ENCODE measurements at regions not wholly inside any gene's neighbourhood (a gene's known extent, or its start where the extent isn't known, plus 50 kb on each side); places are given as distances from the start of the nearest gene placed in this dataset.

DNA sequence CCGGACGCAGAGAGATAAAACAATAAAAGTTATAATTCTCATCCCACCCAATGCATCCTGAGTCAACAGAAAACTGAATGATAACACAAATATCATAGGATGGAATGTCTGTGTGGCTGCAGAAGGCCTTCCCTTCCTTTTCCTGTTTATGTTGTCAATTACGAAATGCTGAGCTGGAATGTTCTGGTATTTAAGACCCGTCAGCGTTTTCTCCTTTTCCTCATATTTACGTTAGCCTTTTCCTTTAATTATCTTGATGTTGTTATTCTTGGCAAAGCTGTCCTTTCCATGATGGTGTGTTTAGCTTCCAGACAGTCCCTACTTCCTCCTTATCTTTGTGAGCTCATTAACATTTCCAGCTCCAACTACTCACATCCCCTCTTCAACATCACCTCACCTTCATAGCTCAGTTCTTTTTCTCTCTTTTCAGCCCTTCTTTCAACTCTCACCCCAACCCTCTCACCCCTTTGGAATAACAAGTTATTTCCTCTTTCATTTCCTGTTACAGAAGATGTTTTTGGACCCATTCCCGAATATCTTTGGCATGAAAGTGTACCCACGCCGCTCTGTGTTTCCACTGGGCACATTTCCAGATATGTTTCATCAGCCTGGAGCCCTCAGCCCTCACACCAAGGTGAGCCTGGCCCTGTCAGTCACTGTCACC lies 221.6 kb downstream of the NR2F1-AS1 start:
- TF ChIP-seq, protein P1, sequence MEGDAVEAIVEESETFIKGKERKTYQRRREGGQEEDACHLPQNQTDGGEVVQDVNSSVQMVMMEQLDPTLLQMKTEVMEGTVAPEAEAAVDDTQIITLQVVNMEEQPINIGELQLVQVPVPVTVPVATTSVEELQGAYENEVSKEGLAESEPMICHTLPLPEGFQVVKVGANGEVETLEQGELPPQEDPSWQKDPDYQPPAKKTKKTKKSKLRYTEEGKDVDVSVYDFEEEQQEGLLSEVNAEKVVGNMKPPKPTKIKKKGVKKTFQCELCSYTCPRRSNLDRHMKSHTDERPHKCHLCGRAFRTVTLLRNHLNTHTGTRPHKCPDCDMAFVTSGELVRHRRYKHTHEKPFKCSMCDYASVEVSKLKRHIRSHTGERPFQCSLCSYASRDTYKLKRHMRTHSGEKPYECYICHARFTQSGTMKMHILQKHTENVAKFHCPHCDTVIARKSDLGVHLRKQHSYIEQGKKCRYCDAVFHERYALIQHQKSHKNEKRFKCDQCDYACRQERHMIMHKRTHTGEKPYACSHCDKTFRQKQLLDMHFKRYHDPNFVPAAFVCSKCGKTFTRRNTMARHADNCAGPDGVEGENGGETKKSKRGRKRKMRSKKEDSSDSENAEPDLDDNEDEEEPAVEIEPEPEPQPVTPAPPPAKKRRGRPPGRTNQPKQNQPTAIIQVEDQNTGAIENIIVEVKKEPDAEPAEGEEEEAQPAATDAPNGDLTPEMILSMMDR (IDR thresholded peaks at IDR 0.05; ENCODE audit: insufficient read depth, low read depth, low read length), result no peak
- ChIA-PET CTCF (interaction anchor here (1.0 kb wide), 1 partner anchor 9 kb away, joined by 4 read pairs; no protein-coding TSS in a partner anchor), POLR2A (interaction anchor here (0.7 kb wide), 1 partner anchor 10 kb away, joined by 3 read pairs; no protein-coding TSS in a partner anchor)
- no peak for DNase-seq (ENCODE audit: low read depth)
- H3K36me3 ChIP-seq (ENCODE audit: control insufficient read depth, insufficient read depth, low read length), result no peaks in the 10 kb centered on the region
- H3K4me3 ChIP-seq (ENCODE audit: low read depth, low read length), result no peak overlapping the region
- H3K27me3 ChIP-seq (ENCODE audit: control insufficient read depth, insufficient read depth, low read length), result no peaks in the 10 kb centered on the region

DNA sequence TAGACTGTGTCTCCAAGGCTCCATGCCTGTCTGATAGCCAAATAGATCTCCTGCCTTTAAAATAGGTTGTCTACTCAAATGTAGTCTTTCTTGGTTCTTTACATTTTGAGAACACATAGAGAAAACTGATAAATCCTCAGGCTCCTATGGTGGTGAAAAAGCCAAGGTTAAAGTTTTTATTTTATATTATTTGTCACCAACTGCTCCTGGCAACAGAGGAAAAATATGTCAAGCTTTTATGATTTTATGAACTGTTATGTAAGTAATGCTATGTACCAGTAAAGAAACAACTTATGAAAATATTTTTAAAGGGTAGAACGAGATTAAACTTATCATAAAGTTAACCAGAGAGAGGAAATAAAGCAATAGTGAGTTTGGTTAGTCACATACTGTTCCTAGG lies 222.8 kb downstream of the NR2F1-AS1 start:
- TF ChIP-seq, protein P1 (IDR thresholded peaks at IDR 0.05; ENCODE audit: insufficient read depth, low read depth, low read length), result no peak
- ChIA-PET POLR2A (no interaction called here), CTCF (interaction anchor here (0.6 kb wide), 1 partner anchor 420 kb away, joined by 3 read pairs; no protein-coding TSS in a partner anchor)
- Histone ChIP-seq H3K4me3 (ENCODE audit: low read depth, low read length) (no peak overlapping the region), H3K27me3 (ENCODE audit: control insufficient read depth, insufficient read depth, low read length) (no peaks in the 10 kb centered on the region), H3K36me3 (ENCODE audit: control insufficient read depth, insufficient read depth, low read length) (no peaks in the 10 kb centered on the region)
- no peak for DNase-seq (ENCODE audit: low read depth)

DNA sequence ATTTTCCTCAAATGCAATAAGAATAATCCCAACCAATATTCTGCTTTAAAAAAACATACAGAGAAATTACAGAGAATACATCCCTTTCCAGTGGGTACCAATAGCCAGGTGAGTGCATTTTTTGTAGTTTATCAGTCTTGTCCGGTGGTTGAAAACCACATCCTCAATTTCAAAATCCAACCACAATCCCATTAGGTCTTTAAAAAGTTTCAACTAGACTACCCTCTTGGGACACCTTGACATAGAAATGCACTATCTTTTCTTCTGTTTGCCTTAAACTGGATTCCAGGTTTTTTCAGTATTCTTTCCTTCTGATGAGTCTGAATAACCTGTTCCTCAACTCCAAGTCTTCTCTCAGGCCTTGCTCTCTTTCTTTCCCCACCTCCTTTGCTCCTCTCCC lies 223.3 kb downstream of the NR2F1-AS1 start:
- TF ChIP-seq, protein P1 (IDR thresholded peaks at IDR 0.05; ENCODE audit: insufficient read depth, low read depth, low read length), result no peak
- ChIA-PET POLR2A (no interaction called here), CTCF (no interaction called here)
- DNase-seq (ENCODE audit: low read depth), result no peak
- no peak overlapping the region for H3K4me3 ChIP-seq (ENCODE audit: low read depth, low read length)
- H3K27me3 ChIP-seq (ENCODE audit: control insufficient read depth, insufficient read depth, low read length), result no peaks in the 10 kb centered on the region
- no peaks in the 10 kb centered on the region for H3K36me3 ChIP-seq (ENCODE audit: control insufficient read depth, insufficient read depth, low read length)

DNA sequence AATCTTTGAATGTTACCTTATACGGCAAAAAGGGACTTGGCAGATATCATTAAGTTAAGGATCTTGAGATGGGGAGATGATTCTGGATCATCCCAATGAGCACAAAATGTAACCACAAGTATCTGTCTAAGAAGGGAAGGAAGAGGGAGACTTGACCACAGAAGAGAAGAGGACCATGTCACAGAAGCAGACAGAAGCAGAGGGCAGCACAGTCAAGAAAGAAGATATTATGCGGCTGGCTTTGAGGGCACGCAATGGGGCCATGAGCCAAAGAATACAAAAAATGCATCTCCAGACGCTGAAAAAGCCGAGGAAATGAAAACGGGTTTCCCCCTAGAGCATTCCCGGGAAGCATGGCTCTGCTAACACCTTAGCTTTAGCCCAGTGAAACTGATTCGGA lies 225.3 kb downstream of the NR2F1-AS1 start:
- Histone ChIP-seq H3K27me3 (ENCODE audit: control insufficient read depth, insufficient read depth, low read length) (no peaks in the 10 kb centered on the region), H3K36me3 (ENCODE audit: control insufficient read depth, insufficient read depth, low read length) (no peaks in the 10 kb centered on the region), H3K4me3 (ENCODE audit: low read depth, low read length) (no peak overlapping the region)
- no peak for DNase-seq (ENCODE audit: low read depth)
- ChIA-PET CTCF (no interaction called here), POLR2A (no interaction called here)
- TF ChIP-seq, protein P1 (IDR thresholded peaks at IDR 0.05; ENCODE audit: insufficient read depth, low read depth, low read length), result no peak

DNA sequence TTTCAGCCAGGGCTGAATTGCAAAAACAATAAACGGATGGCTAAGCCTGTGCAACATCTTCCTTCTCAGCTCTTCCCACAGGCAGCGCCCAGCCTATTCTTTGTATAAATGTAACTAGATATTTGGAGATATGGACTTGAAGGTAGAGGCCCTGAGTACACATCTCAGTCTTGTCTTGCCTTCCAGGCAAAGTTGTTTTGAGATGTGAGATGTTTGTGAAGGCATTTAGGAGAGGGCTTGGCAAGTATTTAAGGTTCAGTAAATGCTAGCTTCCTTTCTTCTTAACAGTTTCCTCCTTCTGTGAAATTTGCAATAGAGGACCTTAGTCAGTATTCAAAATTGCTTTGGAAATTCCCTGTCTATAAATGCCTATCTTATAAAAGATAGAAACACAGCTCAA lies 228.8 kb downstream of the NR2F1-AS1 start:
- ChIA-PET POLR2A (no interaction called here), CTCF (no interaction called here)
- H3K36me3 ChIP-seq (ENCODE audit: control insufficient read depth, insufficient read depth, low read length), result no peaks in the 10 kb centered on the region
- DNase-seq (ENCODE audit: low read depth), result no peak
- TF ChIP-seq, protein P1 (IDR thresholded peaks at IDR 0.05; ENCODE audit: insufficient read depth, low read depth, low read length), result no peak
- no peaks in the 10 kb centered on the region for H3K27me3 ChIP-seq (ENCODE audit: control insufficient read depth, insufficient read depth, low read length)
- H3K4me3 ChIP-seq (ENCODE audit: low read depth, low read length), result no peak overlapping the region
